ENCODE measurements at regions not wholly inside any gene's neighbourhood (a gene's known extent, or its start where the extent isn't known, plus 50 kb on each side); places are given as distances from the start of the nearest gene placed in this dataset.

DNA sequence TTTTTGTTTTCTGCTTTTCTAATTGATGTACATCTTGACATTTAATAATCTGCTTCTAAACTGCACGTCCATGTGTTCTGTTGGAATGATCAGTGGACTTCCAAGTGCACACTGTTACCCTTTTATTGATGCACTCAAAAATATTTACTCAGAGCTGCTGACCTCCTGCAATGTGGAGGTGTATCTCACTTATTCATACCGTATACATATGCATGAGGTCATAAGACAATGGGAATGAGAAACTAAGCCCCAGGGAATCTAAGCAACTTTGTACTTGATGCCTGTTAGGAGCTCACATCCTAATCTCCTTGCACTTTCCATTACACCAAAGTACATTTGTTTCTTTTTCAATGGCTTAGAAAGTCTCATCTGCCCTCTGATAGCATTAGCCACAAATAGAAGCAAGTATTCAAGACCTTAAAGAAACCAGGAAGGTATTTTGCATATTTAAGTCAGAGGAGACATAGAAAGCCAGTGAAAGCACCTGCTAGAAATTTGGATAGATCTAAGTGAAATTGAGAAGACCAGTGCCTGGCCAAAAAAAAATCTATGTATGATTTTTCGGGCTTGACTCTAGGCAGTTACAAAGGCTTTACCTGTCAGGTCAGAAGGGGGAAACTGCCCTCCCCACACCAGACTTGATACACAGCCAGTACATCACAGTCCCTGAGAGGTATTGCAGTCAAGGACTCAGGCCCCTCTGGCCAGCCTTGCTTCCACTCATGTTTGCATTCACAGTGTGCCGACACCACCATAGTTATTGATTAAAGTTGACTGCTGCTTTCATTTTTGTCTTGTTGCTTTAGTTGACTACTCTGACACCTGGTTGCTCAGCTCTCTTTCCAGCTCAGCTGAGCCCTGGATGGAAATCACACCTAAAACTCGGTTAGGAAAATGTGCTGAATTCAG lies 391.7 kb upstream of the CYRIA start:
- POLR2A ChIA-PET = no interaction called here
- BruUV-seq (replicated peaks) = no TSS peak

DNA sequence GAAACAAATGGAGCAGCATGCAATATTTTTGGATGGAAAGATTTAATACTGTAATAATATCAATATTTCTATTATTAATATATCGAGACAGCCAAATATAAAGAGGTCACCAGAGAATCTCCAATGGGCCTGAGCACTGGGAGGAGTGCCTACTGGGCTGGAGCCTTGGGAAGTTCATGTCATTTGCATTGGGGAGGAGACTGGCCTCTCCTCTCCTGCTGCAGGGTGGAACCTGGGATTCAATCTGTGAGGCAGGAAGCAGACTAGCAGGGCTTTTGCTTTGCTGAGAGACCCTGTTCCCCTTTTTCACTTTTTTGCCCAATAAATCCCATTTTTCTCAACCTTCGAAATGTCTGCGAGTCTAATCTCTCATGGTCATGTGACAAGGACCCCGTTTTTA lies 390.6 kb upstream of the CYRIA start:
- no peak for DNase-seq (ENCODE audit: low read depth, low spot score)
- POLR2A ChIA-PET = no interaction called here
- intact Hi-C loops (cut with micrococcal nuclease; ENCODE audit: unreplicated experiment) (no loop called here), in situ Hi-C loops (cut with HindIII; ENCODE audit: low pct_unique_long_range_greater_than_20kb, low sequenced_read_pairs) (no loop called here)
- H3K9me3 ChIP-seq (ENCODE audit: control insufficient read depth, insufficient read depth, low read depth, low read length) = no peaks in the 10 kb centered on the region
- H3K4me1 ChIP-seq (ENCODE audit: control insufficient read depth, insufficient read depth, low read length) = no peaks in the 10 kb centered on the region
- no peak overlapping the region for H3K4me3 ChIP-seq (ENCODE audit: low read depth in 2 of 2, low read length in 2 of 2)
- CTCF ChIA-PET = no interaction called here
- BruUV-seq (replicated peaks) = no TSS peak
- no peak for ATAC-seq
- H3K36me3 ChIP-seq (ENCODE audit: control insufficient read depth, insufficient read depth, low read length) = no peaks in the 10 kb centered on the region
- no peak overlapping the region for H3K27ac ChIP-seq (ENCODE audit: low read length)
- TF ChIP-seq, protein P1, sequence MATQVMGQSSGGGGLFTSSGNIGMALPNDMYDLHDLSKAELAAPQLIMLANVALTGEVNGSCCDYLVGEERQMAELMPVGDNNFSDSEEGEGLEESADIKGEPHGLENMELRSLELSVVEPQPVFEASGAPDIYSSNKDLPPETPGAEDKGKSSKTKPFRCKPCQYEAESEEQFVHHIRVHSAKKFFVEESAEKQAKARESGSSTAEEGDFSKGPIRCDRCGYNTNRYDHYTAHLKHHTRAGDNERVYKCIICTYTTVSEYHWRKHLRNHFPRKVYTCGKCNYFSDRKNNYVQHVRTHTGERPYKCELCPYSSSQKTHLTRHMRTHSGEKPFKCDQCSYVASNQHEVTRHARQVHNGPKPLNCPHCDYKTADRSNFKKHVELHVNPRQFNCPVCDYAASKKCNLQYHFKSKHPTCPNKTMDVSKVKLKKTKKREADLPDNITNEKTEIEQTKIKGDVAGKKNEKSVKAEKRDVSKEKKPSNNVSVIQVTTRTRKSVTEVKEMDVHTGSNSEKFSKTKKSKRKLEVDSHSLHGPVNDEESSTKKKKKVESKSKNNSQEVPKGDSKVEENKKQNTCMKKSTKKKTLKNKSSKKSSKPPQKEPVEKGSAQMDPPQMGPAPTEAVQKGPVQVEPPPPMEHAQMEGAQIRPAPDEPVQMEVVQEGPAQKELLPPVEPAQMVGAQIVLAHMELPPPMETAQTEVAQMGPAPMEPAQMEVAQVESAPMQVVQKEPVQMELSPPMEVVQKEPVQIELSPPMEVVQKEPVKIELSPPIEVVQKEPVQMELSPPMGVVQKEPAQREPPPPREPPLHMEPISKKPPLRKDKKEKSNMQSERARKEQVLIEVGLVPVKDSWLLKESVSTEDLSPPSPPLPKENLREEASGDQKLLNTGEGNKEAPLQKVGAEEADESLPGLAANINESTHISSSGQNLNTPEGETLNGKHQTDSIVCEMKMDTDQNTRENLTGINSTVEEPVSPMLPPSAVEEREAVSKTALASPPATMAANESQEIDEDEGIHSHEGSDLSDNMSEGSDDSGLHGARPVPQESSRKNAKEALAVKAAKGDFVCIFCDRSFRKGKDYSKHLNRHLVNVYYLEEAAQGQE (IDR thresholded peaks at IDR 0.05; ENCODE audit: insufficient read depth in 1 of 2, low read depth in 2 of 2, low read length in 1 of 2) = no peak
- TF ChIP-seq SIN3A (IDR thresholded peaks at IDR 0.05; ENCODE audit: borderline replicate concordance, insufficient read depth, low read depth, low read length) (no peak), TCF7L2 (IDR thresholded peaks at IDR 0.05; ENCODE audit: low read depth, low read length) (no peak), POLR2AphosphoS5 (IDR thresholded peaks at IDR 0.05; ENCODE audit: low read depth, low read length) (no peak)
- TF ChIP-seq, protein P2, sequence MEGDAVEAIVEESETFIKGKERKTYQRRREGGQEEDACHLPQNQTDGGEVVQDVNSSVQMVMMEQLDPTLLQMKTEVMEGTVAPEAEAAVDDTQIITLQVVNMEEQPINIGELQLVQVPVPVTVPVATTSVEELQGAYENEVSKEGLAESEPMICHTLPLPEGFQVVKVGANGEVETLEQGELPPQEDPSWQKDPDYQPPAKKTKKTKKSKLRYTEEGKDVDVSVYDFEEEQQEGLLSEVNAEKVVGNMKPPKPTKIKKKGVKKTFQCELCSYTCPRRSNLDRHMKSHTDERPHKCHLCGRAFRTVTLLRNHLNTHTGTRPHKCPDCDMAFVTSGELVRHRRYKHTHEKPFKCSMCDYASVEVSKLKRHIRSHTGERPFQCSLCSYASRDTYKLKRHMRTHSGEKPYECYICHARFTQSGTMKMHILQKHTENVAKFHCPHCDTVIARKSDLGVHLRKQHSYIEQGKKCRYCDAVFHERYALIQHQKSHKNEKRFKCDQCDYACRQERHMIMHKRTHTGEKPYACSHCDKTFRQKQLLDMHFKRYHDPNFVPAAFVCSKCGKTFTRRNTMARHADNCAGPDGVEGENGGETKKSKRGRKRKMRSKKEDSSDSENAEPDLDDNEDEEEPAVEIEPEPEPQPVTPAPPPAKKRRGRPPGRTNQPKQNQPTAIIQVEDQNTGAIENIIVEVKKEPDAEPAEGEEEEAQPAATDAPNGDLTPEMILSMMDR (IDR thresholded peaks at IDR 0.05) = no peak
- H3K27me3 ChIP-seq (ENCODE audit: control insufficient read depth, insufficient read depth, low read length) = no peaks in the 10 kb centered on the region

More for the DNA sequence above, 391.7 kb upstream of the CYRIA start:
- ATAC-seq = no peak
- Histone ChIP-seq H3K27me3 (ENCODE audit: control insufficient read depth, insufficient read depth, low read length) (no peaks in the 10 kb centered on the region), H3K36me3 (ENCODE audit: control insufficient read depth, insufficient read depth, low read length) (no peaks in the 10 kb centered on the region), H3K27ac (ENCODE audit: low read length) (no peak overlapping the region), H3K4me1 (ENCODE audit: control insufficient read depth, insufficient read depth, low read length) (no peaks in the 10 kb centered on the region), H3K9me3 (ENCODE audit: control insufficient read depth, insufficient read depth, low read depth, low read length) (no peaks in the 10 kb centered on the region), H3K4me3 (ENCODE audit: low read depth in 2 of 2, low read length in 2 of 2) (no peak overlapping the region)
- in situ Hi-C loops (cut with HindIII; ENCODE audit: low pct_unique_long_range_greater_than_20kb, low sequenced_read_pairs) = no loop called here
- CTCF ChIA-PET = no interaction called here
- DNase-seq (ENCODE audit: low read depth, low spot score) = no peak
- intact Hi-C loops (cut with micrococcal nuclease; ENCODE audit: unreplicated experiment) = no loop called here
- TF ChIP-seq POLR2AphosphoS5 (IDR thresholded peaks at IDR 0.05; ENCODE audit: low read depth, low read length) = no peak
- no peak for TF ChIP-seq TCF7L2 (IDR thresholded peaks at IDR 0.05; ENCODE audit: low read depth, low read length)
- TF ChIP-seq, protein P1 (IDR thresholded peaks at IDR 0.05; ENCODE audit: insufficient read depth in 1 of 2, low read depth in 2 of 2, low read length in 1 of 2) = no peak
- TF ChIP-seq SIN3A (IDR thresholded peaks at IDR 0.05; ENCODE audit: borderline replicate concordance, insufficient read depth, low read depth, low read length) = no peak
- TF ChIP-seq, protein P2 (IDR thresholded peaks at IDR 0.05) = no peak

All from Panc1 (cell line).